K562 (cell line): ENCODE measurements at regions not wholly inside any gene's neighbourhood (a gene's known extent, or its start where the extent isn't known, plus 50 kb on each side); places are given as distances from the start of the nearest gene placed in this dataset.

ENCODE experiments used
- CTCF ChIP-seq, 3 experiments: IDR thresholded peaks in 2 of 3; conservative IDR thresholded peaks in 1 of 3; 2 replicates each; pipeline ENCODE4 v1.5.1; 2011 to 2012; ENCODE audit warnings: low read length in 3 of 3, mild to moderate bottlenecking in 3 of 3, control low read depth in 2 of 3, improper control_type of control experiment in 1 of 3, inconsistent platforms in 1 of 3, low read depth in 1 of 3, mixed read lengths in 1 of 3, moderate library complexity in 1 of 3; ENCODE audit not compliant: insufficient read depth in 2 of 3
- E4F1 ChIP-seq: fragments of 250-450 bp; sonication (Bioruptor Pico); IDR thresholded peaks from 2 replicates; pipeline ENCODE4 v1.5.0; 2021; ENCODE audit warnings: mild to moderate bottlenecking, borderline replicate concordance
- GABPA ChIP-seq: fragments of 200-800 bp; sonication (Bioruptor generic); conservative IDR thresholded peaks from 2 replicates; pipeline ENCODE4 v1.6.1; 2016; ENCODE audit warnings: low read depth, missing genetic modification characterization, missing compliant biosample characterization
- L3MBTL2 ChIP-seq: fragments of 450-650 bp; IDR thresholded peaks from 2 replicates; pipeline ENCODE4 v1.6.1; 2016; ENCODE audit warnings: mild to moderate bottlenecking, moderate library complexity
- TFE3 ChIP-seq: fragments of 450-650 bp; formaldehyde crosslinking; IDR thresholded peaks from 2 replicates; pipeline ENCODE4 v1.4.0; 2020; ENCODE audit warnings: mild to moderate bottlenecking, mixed read lengths
- ZFPM2 ChIP-seq: fragments of 250-450 bp; sonication (Bioruptor Pico); IDR thresholded peaks from 2 replicates; pipeline ENCODE4 v1.5.1; 2022; ENCODE audit warnings: mild to moderate bottlenecking
- TF ChIP-seq, protein P1 (sequence below): IDR thresholded peaks from 2 replicates; pipeline ENCODE4 v1.6.1; 2016; ENCODE audit warnings: missing genetic modification characterization, missing compliant biosample characterization

- TF ChIP-seq, protein P1, sequence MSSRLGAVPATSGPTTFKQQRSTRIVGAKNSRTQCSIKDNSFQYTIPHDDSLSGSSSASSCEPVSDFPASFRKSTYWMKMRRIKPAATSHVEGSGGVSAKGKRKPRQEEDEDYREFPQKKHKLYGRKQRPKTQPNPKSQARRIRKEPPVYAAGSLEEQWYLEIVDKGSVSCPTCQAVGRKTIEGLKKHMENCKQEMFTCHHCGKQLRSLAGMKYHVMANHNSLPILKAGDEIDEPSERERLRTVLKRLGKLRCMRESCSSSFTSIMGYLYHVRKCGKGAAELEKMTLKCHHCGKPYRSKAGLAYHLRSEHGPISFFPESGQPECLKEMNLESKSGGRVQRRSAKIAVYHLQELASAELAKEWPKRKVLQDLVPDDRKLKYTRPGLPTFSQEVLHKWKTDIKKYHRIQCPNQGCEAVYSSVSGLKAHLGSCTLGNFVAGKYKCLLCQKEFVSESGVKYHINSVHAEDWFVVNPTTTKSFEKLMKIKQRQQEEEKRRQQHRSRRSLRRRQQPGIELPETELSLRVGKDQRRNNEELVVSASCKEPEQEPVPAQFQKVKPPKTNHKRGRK (tag): no peak
- TF ChIP-seq L3MBTL2 (no peak), CTCF (IDR thresholded peaks at IDR 0.05 in 2 of 3, conservative IDR thresholded peaks at IDR 0.05 in 1 of 3; ENCODE audit: insufficient read depth in 2 of 3, low read depth in 1 of 3, low read length in 3 of 3) (no peak), TFE3 (CRISPR knock-in tag) (no peak), E4F1 (CRISPR knock-in tag) (no peak), GABPA (tag) (no peak), ZFPM2 (CRISPR knock-in tag) (no peak)
Measured at GRCh38 chr14:43887523-43887922, 619.6 kb downstream of the FSCB start.
